Brain microvascular endothelial cell (primary cell): ENCODE measurements at regions not wholly inside any gene's neighbourhood (a gene's known extent, or its start where the extent isn't known, plus 50 kb on each side); places are given as distances from the start of the nearest gene placed in this dataset.

Experiments used
- DNase-seq: peaks from one replicate; pipeline ENCODE4 v3.0.0-alpha.2; 2020
- H3K27ac ChIP-seq: fragments of 250-450 bp; sonication (Bioruptor Pico); 2 replicates; pipeline ENCODE4 v1.5.1; 2020; ENCODE audit warnings: mild to moderate bottlenecking, moderate library complexity
- H3K27me3 ChIP-seq: fragments of 250-450 bp; sonication (Bioruptor Pico); replicated peaks from 2 replicates; pipeline ENCODE4 v1.5.1; 2020; ENCODE audit warnings: mild to moderate bottlenecking
- H3K36me3 ChIP-seq: fragments of 250-450 bp; sonication (Bioruptor Pico); replicated peaks from 2 replicates; pipeline ENCODE4 v1.5.1; 2020; ENCODE audit warnings: mild to moderate bottlenecking
- H3K4me3 ChIP-seq: 2 replicates; pipeline ENCODE4 v1.5.1; 2011; ENCODE audit warnings: low read depth, mild to moderate bottlenecking, control low read depth, low read length, moderate library complexity
- CTCF ChIP-seq: IDR thresholded peaks from 2 replicates; pipeline ENCODE4 v1.5.1; 2011; ENCODE audit warnings: low read depth, mild to moderate bottlenecking, moderate library complexity, low read length, control low read depth, inconsistent platforms; ENCODE audit errors: missing control alignments
- in situ Hi-C: cut with HindIII; loops from 2 replicates; pipeline ENCODE4 v1.10.0; 2017; ENCODE audit warnings: low sequenced_read_pairs, low pct_ligation_motif_present

- no peak for TF ChIP-seq CTCF
- Histone ChIP-seq H3K27me3 (no peaks in the 10 kb centered on the region), H3K27ac (no peak overlapping the region), H3K36me3 (no peaks in the 10 kb centered on the region), H3K4me3 (no peak overlapping the region)
- in situ Hi-C loops, result no loop called here
- no peak for DNase-seq
Observed at GRCh38 chr12:25864306-25865276, 93.9 kb upstream of the RASSF8 start.

- H3K27ac ChIP-seq, result no peak overlapping the region
- H3K27me3 ChIP-seq, result no peaks in the 10 kb centered on the region
- in situ Hi-C loops, result no loop called here
- no peaks in the 10 kb centered on the region for H3K36me3 ChIP-seq
- no peak for DNase-seq
- TF ChIP-seq CTCF, result no peak
- no peak overlapping the region for H3K4me3 ChIP-seq
Observed at GRCh38 chr12:25866586-25867378, 91.7 kb upstream of the RASSF8 start.

- no peak for TF ChIP-seq CTCF
- in situ Hi-C loops, result no loop called here
- Histone ChIP-seq H3K36me3 (no peaks in the 10 kb centered on the region), H3K4me3 (no peak overlapping the region), H3K27ac (no peak overlapping the region), H3K27me3 (no peaks in the 10 kb centered on the region)
- no peak for DNase-seq
Observed at GRCh38 chr12:25868193-25868592, 90.3 kb upstream of the RASSF8 start.

GRCh38 chr12:25872137-25872536 is 86.3 kb upstream of the RASSF8 start:
- no peak for DNase-seq
- H3K27me3 ChIP-seq, result no peaks in the 10 kb centered on the region
- TF ChIP-seq CTCF, result no peak
- H3K36me3 ChIP-seq, result no peaks in the 10 kb centered on the region
- H3K27ac ChIP-seq, result no peak overlapping the region
- no peak overlapping the region for H3K4me3 ChIP-seq
- in situ Hi-C loops, result no loop called here

GRCh38 chr12:25875661-25876060 is 82.8 kb upstream of the RASSF8 start:
- DNase-seq, result no peak
- H3K27ac ChIP-seq, result no peak overlapping the region
- in situ Hi-C loops, result no loop called here
- no peaks in the 10 kb centered on the region for H3K36me3 ChIP-seq
- H3K27me3 ChIP-seq, result no peaks in the 10 kb centered on the region
- no peak for TF ChIP-seq CTCF
- no peak overlapping the region for H3K4me3 ChIP-seq
